ENCODE measurements at regions not wholly inside any gene's neighbourhood (a gene's known extent, or its start where the extent isn't known, plus 50 kb on each side); places are given as distances from the start of the nearest gene placed in this dataset.
A peak's percentile ranks its signal among the peaks of the same experiment; 100 is the strongest.

- Histone ChIP-seq H3K4me1 (ENCODE audit: insufficient read depth, low read length) (no peaks in the 10 kb centered on the region), H3K27ac (ENCODE audit: low read depth, low read length) (no peak overlapping the region), H3K36me3 (ENCODE audit: insufficient read depth, low read length) (no peaks in the 10 kb centered on the region), H3K79me2 (ENCODE audit: insufficient read depth, low read length) (no peaks in the 10 kb centered on the region), H3K4me3 (ENCODE audit: insufficient read depth, low read length) (no peak overlapping the region), H3K9me3 (ENCODE audit: low read depth, low read length) (peaks cover 6% of the 10 kb centered on the region), H2AFZ (ENCODE audit: low read length) (no peak overlapping the region), H3K27me3 (ENCODE audit: insufficient read depth, low read length) (no peaks in the 10 kb centered on the region), H3K4me2 (ENCODE audit: insufficient read depth, low read length) (no peak overlapping the region), H4K20me1 (ENCODE audit: insufficient read depth, low read length) (no peaks in the 10 kb centered on the region)
- no peak for TF ChIP-seq CTCF (IDR thresholded peaks at IDR 0.05; ENCODE audit: extremely low read depth, low read depth, low read length)
- peak; percentile 39 for DNase-seq (ENCODE audit: insufficient read length, low spot score, missing footprints)
Observed at GRCh38 chr6:168387911-168388310, 53.1 kb upstream of the SMOC2 start.

- H3K27me3 ChIP-seq (ENCODE audit: insufficient read depth, low read length) = no peaks in the 10 kb centered on the region
- no peak for TF ChIP-seq CTCF (IDR thresholded peaks at IDR 0.05; ENCODE audit: extremely low read depth, low read depth, low read length)
- DNase-seq (ENCODE audit: insufficient read length, low spot score, missing footprints) = peak; percentile 56
- no peaks in the 10 kb centered on the region for H3K79me2 ChIP-seq (ENCODE audit: insufficient read depth, low read length)
- no peak overlapping the region for H2AFZ ChIP-seq (ENCODE audit: low read length)
- H3K4me2 ChIP-seq (ENCODE audit: insufficient read depth, low read length) = no peak overlapping the region
- H3K36me3 ChIP-seq (ENCODE audit: insufficient read depth, low read length) = no peaks in the 10 kb centered on the region
- no peak overlapping the region for H3K4me3 ChIP-seq (ENCODE audit: insufficient read depth, low read length)
- no peaks in the 10 kb centered on the region for H3K9me3 ChIP-seq (ENCODE audit: low read depth, low read length)
- no peak overlapping the region for H3K27ac ChIP-seq (ENCODE audit: low read depth, low read length)
- no peaks in the 10 kb centered on the region for H4K20me1 ChIP-seq (ENCODE audit: insufficient read depth, low read length)
- no peaks in the 10 kb centered on the region for H3K4me1 ChIP-seq (ENCODE audit: insufficient read depth, low read length)
Observed at GRCh38 chr6:168388641-168389633, 52.0 kb upstream of the SMOC2 start.

- Histone ChIP-seq H3K79me2 (ENCODE audit: insufficient read depth, low read length) (no peaks in the 10 kb centered on the region), H3K36me3 (ENCODE audit: insufficient read depth, low read length) (no peaks in the 10 kb centered on the region), H3K4me2 (ENCODE audit: insufficient read depth, low read length) (no peak overlapping the region), H3K27ac (ENCODE audit: low read depth, low read length) (no peak overlapping the region), H3K9me3 (ENCODE audit: low read depth, low read length) (no peaks in the 10 kb centered on the region), H3K4me1 (ENCODE audit: insufficient read depth, low read length) (no peaks in the 10 kb centered on the region), H3K4me3 (ENCODE audit: insufficient read depth, low read length) (no peak overlapping the region), H3K27me3 (ENCODE audit: insufficient read depth, low read length) (no peaks in the 10 kb centered on the region), H2AFZ (ENCODE audit: low read length) (no peak overlapping the region), H4K20me1 (ENCODE audit: insufficient read depth, low read length) (no peaks in the 10 kb centered on the region)
- DNase-seq (ENCODE audit: insufficient read length, low spot score, missing footprints) = peak; percentile 51
- no peak for TF ChIP-seq CTCF (IDR thresholded peaks at IDR 0.05; ENCODE audit: extremely low read depth, low read depth, low read length)
Observed at GRCh38 chr6:168390749-168391420, 50.1 kb upstream of the SMOC2 start.

Measured in osteoblast (primary cell).